WERI-Rb-1 (cell line): ENCODE measurements at regions not wholly inside any gene's neighbourhood (a gene's known extent, or its start where the extent isn't known, plus 50 kb on each side); places are given as distances from the start of the nearest gene placed in this dataset.

Experiments used
- DNase-seq: peaks from one replicate; pipeline ENCODE4 v3.0.0-alpha.2; 2020
- H3K27ac ChIP-seq: fragments of 250-450 bp; sonication (Bioruptor Pico); 2 replicates; pipeline ENCODE4 v1.5.1; 2020; ENCODE audit warnings: mild to moderate bottlenecking, moderate library complexity
- H3K27me3 ChIP-seq: fragments of 250-450 bp; sonication (Bioruptor Pico); 2 replicates; pipeline ENCODE4 v1.5.1; 2021; ENCODE audit warnings: mild to moderate bottlenecking, low read depth, moderate library complexity; ENCODE audit not compliant: insufficient read depth, severe bottlenecking
- H3K36me3 ChIP-seq: fragments of 250-450 bp; sonication (Bioruptor Pico); 2 replicates; pipeline ENCODE4 v1.5.1; 2020; ENCODE audit warnings: mild to moderate bottlenecking, moderate library complexity
- H3K4me3 ChIP-seq: 2 replicates; pipeline ENCODE4 v1.5.1; 2011; ENCODE audit warnings: low read depth, mild to moderate bottlenecking, control low read depth, low read length
- H3K9me3 ChIP-seq: fragments of 250-450 bp; sonication (Bioruptor Pico); 2 replicates; pipeline ENCODE4 v1.5.1; 2021; ENCODE audit warnings: mild to moderate bottlenecking, moderate library complexity; ENCODE audit not compliant: severe bottlenecking
- TF ChIP-seq, protein P1 (sequence below): IDR thresholded peaks from 2 replicates; pipeline ENCODE4 v1.5.1; 2011; ENCODE audit warnings: low read depth, mild to moderate bottlenecking, control low read depth, inconsistent platforms, low read length

DNA sequence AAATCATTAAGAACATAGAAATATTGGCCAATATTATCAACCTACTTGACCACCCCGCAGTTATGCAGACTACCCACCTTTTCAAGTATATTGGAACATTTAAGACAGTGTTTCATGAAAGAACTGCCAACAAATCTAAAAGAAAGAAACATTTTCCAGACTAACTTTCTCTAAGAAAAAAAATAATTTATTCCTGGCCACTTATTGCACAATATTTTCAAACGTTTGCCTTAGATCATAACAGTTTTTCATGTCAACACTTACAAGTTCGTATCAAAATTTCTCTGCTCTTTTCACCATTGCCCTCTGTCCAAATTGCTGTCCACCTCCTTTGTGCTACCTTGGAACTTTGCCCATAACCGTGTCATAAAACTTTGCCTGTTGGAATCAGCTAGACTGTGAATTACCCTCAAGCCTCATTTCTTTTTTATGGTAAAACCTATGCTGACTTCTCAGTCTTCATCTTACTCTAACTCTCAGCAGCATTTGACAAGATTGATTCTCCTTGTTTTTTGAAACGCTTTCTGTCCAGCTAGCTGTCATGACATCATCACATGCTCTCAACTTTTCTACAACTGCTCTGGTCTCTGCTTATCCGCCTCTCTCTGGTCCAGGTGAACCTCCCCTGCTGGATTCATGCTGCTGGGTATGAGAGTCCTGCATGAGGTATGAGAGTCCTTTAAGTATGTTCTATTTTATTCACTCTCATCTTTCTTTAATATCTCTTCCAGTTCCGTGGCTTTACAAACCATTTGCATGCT is 92.8 kb upstream of the CHRM3 start:
- Histone ChIP-seq H3K9me3 (no peaks in the 10 kb centered on the region), H3K36me3 (no peaks in the 10 kb centered on the region), H3K27ac (no peak overlapping the region), H3K27me3 (no peaks in the 10 kb centered on the region), H3K4me3 (no peak overlapping the region)
- TF ChIP-seq, protein P1, sequence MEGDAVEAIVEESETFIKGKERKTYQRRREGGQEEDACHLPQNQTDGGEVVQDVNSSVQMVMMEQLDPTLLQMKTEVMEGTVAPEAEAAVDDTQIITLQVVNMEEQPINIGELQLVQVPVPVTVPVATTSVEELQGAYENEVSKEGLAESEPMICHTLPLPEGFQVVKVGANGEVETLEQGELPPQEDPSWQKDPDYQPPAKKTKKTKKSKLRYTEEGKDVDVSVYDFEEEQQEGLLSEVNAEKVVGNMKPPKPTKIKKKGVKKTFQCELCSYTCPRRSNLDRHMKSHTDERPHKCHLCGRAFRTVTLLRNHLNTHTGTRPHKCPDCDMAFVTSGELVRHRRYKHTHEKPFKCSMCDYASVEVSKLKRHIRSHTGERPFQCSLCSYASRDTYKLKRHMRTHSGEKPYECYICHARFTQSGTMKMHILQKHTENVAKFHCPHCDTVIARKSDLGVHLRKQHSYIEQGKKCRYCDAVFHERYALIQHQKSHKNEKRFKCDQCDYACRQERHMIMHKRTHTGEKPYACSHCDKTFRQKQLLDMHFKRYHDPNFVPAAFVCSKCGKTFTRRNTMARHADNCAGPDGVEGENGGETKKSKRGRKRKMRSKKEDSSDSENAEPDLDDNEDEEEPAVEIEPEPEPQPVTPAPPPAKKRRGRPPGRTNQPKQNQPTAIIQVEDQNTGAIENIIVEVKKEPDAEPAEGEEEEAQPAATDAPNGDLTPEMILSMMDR, result no peak
- no peak for DNase-seq

DNA sequence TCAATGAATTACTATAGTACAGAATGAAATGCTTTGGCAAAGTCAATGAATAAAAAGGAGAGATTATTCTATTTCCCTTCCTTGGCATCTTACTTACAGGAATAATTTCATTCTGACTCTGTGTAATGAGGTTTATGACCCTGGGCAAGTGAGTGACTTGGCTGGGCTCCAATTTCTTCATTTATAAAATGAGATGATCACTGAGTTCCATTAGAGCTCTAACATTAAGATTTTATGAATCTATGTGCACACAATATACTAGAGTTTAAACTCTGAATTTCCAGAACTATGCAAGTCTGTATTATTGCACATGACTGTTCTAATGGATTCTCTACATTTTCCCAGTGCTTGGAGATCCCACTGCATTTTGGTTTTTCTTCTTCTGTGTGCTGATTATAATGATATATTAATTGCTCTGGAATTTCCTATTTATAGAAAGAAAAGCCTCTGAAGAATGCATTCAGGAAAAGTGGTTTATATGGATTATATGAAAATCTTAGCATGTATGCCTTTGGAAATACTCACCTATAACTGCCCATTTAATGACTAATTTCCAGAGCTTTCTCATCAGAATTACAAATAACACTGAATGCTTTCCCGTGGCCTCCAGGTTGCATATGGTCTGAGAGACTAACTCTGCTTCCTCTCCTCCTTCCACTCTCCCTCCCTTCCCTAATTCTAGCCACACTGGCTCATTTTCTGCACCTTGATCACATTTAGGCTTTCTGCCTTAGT is 97.4 kb upstream of the CHRM3 start:
- Histone ChIP-seq H3K27ac (no peak overlapping the region), H3K9me3 (peaks cover 5% of the 10 kb centered on the region), H3K36me3 (no peaks in the 10 kb centered on the region), H3K27me3 (no peaks in the 10 kb centered on the region), H3K4me3 (no peak overlapping the region)
- no peak for DNase-seq
- TF ChIP-seq, protein P1, result no peak

DNA sequence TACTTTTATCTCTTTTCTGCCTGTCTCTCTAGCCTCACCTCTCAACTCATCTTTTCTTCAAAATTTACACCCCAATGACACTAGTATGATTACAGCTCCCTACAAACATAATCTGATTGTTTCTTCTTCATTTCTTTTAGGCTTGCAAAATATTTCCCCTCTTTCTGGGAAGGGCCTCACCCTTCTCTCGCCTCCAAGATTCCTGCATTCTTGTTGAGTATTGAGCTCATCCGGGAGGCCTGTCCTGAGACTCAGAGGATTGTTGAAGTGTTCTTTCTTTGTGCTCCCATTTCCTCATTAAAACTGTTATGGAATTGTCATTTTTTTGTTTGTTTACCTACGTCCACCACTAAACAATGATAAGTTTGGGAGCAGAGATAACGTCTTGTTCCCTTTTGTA is 99.1 kb upstream of the CHRM3 start:
- TF ChIP-seq, protein P1, result no peak
- DNase-seq, result no peak
- Histone ChIP-seq H3K4me3 (no peak overlapping the region), H3K27ac (no peak overlapping the region), H3K27me3 (no peaks in the 10 kb centered on the region), H3K36me3 (no peaks in the 10 kb centered on the region), H3K9me3 (peaks cover 5% of the 10 kb centered on the region)

GRCh38 chr1:239283216-239283615 is 103.2 kb upstream of the CHRM3 start:
- Histone ChIP-seq H3K27me3 (no peaks in the 10 kb centered on the region), H3K4me3 (no peak overlapping the region), H3K9me3 (peaks cover 5% of the 10 kb centered on the region), H3K36me3 (no peaks in the 10 kb centered on the region), H3K27ac (no peak overlapping the region)
- TF ChIP-seq, protein P1, result no peak
- DNase-seq, result no peak

DNA sequence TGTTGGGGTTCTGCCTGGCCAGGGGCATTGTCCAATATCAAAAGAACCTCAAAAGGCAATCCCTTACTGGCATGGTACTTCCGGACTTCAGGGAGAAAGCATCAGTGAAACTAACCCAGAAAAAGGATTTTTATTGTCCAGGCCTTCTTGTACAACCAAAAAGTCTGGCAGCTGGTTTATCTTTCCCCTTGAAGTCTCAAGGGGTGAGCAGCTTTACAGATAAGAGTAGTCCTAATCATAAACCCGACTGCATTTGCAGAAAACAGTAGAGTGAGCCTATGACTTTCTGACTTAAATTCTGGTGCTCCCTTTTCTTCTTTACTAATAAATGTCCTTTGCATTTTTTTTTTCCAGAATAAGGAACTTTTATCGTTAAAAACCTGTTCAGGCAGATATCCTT is 104.0 kb upstream of the CHRM3 start:
- Histone ChIP-seq H3K9me3 (peaks cover 5% of the 10 kb centered on the region), H3K27me3 (no peaks in the 10 kb centered on the region), H3K36me3 (no peaks in the 10 kb centered on the region), H3K27ac (no peak overlapping the region), H3K4me3 (no peak overlapping the region)
- TF ChIP-seq, protein P1, result no peak
- DNase-seq, result no peak
